Gastroesophageal sphincter (tissue), 4 donors: ENCODE measurements at regions not wholly inside any gene's neighbourhood (a gene's known extent, or its start where the extent isn't known, plus 50 kb on each side); places are given as distances from the start of the nearest gene placed in this dataset.

Experiments
- ATAC-seq: fragments of 150-250 bp; one replicate; pipeline ENCODE4 v1.9.1; 2016; ENCODE audit warnings: mild to moderate bottlenecking, moderate library complexity
- H3K27ac ChIP-seq, 4 donors: fragments of 200-600 bp; sonication (generic) in 3 of 4; 1 replicate in 3 of 4; 2 replicates in 1 of 4; pipeline ENCODE4 v1.5.1; 2016 to 2019
- H3K27me3 ChIP-seq: fragments of 200-600 bp; sonication (generic); one replicate; pipeline ENCODE4 v1.5.1; 2019
- H3K36me3 ChIP-seq, 2 donors: fragments of 200-600 bp; sonication (generic); one replicate each; pipeline ENCODE4 v1.5.1; 2019; ENCODE audit warnings: control low read depth in 1 of 2
- H3K4me1 ChIP-seq, 3 donors: fragments of 200-600 bp; sonication (generic); 1 replicate in 2 of 3; 2 replicates in 1 of 3; pipeline ENCODE4 v1.5.1; 2016 to 2019; ENCODE audit warnings: control low read depth in 2 of 3
- H3K4me3 ChIP-seq, 2 donors: fragments of 200-600 bp; sonication (generic); one replicate each; pipeline ENCODE4 v1.5.1; 2019; ENCODE audit warnings: mild to moderate bottlenecking in 1 of 2, moderate library complexity in 1 of 2
- H3K9me3 ChIP-seq, 3 donors: fragments of 200-600 bp; sonication (generic); one replicate each; pipeline ENCODE4 v1.5.1; 2017 to 2019; ENCODE audit warnings: control low read depth in 2 of 3
- CTCF ChIP-seq, 4 experiments: fragments of 200-600 bp in 2 of 4; fragments of 450-650 bp in 2 of 4; sonication (generic) in 1 of 4; IDR thresholded peaks; one replicate each; pipeline ENCODE4 v1.5.1; 2017 to 2019; ENCODE audit warnings: antibody characterized with exemption in 4 of 4, mild to moderate bottlenecking in 2 of 4, moderate library complexity in 2 of 4
- EP300 ChIP-seq: sonication (generic); formaldehyde crosslinking; IDR thresholded peaks from one replicate; pipeline ENCODE4 v1.6.1; 2017; ENCODE audit warnings: antibody characterized with exemption, mild to moderate bottlenecking
- POLR2A ChIP-seq, 2 donors: fragments of 450-650 bp; IDR thresholded peaks; one replicate each; pipeline ENCODE4 v1.6.1; 2017; ENCODE audit warnings: antibody characterized with exemption in 2 of 2, mild to moderate bottlenecking in 2 of 2, moderate library complexity in 1 of 2
- POLR2AphosphoS5 ChIP-seq: sonication (generic); formaldehyde crosslinking; IDR thresholded peaks from one replicate; pipeline ENCODE4 v1.6.1; 2017; ENCODE audit warnings: antibody characterized with exemption
- WGBS, 2 donors: methylation state at CpG; one replicate each; pipeline ENCODE4 v1.1.5; 2018; ENCODE audit warnings: low coverage in 1 of 2; 5-methylcytosine and 5-hydroxymethylcytosine counted together

- TF ChIP-seq EP300: no peak
- TF ChIP-seq CTCF (IDR thresholded peaks at IDR 0.05): no peak
- TF ChIP-seq POLR2A (IDR thresholded peaks at IDR 0.05): no peak
- TF ChIP-seq POLR2AphosphoS5: no peak
- no peak for ATAC-seq
- no peaks in the 10 kb centered on the region for H3K36me3 ChIP-seq
These were observed 157.5 kb upstream of the TBX18 start for GRCh38 chr6:84921891-84922290.

GRCh38 chr6:84920021-84920420 lies 155.6 kb upstream of the TBX18 start:
- no peak for TF ChIP-seq POLR2AphosphoS5
- no peak for TF ChIP-seq POLR2A (IDR thresholded peaks at IDR 0.05)
- no peak for TF ChIP-seq CTCF (IDR thresholded peaks at IDR 0.05)
- no peak for TF ChIP-seq EP300
- 100% methylated on average over 1 of the region's 1 CpG for WGBS, 2 donors
- no peaks in the 10 kb centered on the region for H3K9me3 ChIP-seq
- H3K4me1 ChIP-seq: no peaks in the 10 kb centered on the region
- H3K36me3 ChIP-seq: no peaks in the 10 kb centered on the region
- ATAC-seq: no peak
- no peak overlapping the region for H3K27ac ChIP-seq
- H3K4me3 ChIP-seq: no peak overlapping the region
- no peaks in the 10 kb centered on the region for H3K27me3 ChIP-seq

More at GRCh38 chr6:84921891-84922290, 157.5 kb upstream of the TBX18 start:
- no peak overlapping the region for H3K4me3 ChIP-seq
- no peak overlapping the region for H3K27ac ChIP-seq
- H3K9me3 ChIP-seq: no peaks in the 10 kb centered on the region
- H3K27me3 ChIP-seq: no peaks in the 10 kb centered on the region
- WGBS, 2 donors: 70% methylated on average over 1 of the region's 1 CpG; no CpG with 5 or more reads in 1 of the 2 donors
- no peaks in the 10 kb centered on the region for H3K4me1 ChIP-seq

GRCh38 chr6:84916704-84917103 lies 152.3 kb upstream of the TBX18 start:
- H3K4me1 ChIP-seq: no peaks in the 10 kb centered on the region
- TF ChIP-seq POLR2A (IDR thresholded peaks at IDR 0.05): no peak
- TF ChIP-seq CTCF (IDR thresholded peaks at IDR 0.05): no peak
- no peak for TF ChIP-seq EP300
- TF ChIP-seq POLR2AphosphoS5: no peak
- no peaks in the 10 kb centered on the region for H3K9me3 ChIP-seq
- H3K36me3 ChIP-seq: no peaks in the 10 kb centered on the region
- no peak overlapping the region for H3K27ac ChIP-seq
- no peak for ATAC-seq
- no peak overlapping the region for H3K4me3 ChIP-seq
- 56 to 75% methylated on average over 3 of the region's 3 CpGs for WGBS, 2 donors
- no peaks in the 10 kb centered on the region for H3K27me3 ChIP-seq

- Histone ChIP-seq H3K27me3 (no peaks in the 10 kb centered on the region), H3K4me3 (no peak overlapping the region), H3K4me1 (no peaks in the 10 kb centered on the region), H3K9me3 (no peaks in the 10 kb centered on the region), H3K36me3 (no peaks in the 10 kb centered on the region), H3K27ac (no peak overlapping the region)
- ATAC-seq: no peak
- TF ChIP-seq POLR2A (IDR thresholded peaks at IDR 0.05): no peak
- no peak for TF ChIP-seq POLR2AphosphoS5
- no peak for TF ChIP-seq EP300
- TF ChIP-seq CTCF (IDR thresholded peaks at IDR 0.05): no peak
- WGBS, 2 donors: 60 to 66% methylated on average over 7 to 12 of the region's 12 CpGs
These were observed 148.3 kb upstream of the TBX18 start for GRCh38 chr6:84912472-84913322.
